GM12891 (cell line): ENCODE measurements at regions not wholly inside any gene's neighbourhood (a gene's known extent, or its start where the extent isn't known, plus 50 kb on each side); places are given as distances from the start of the nearest gene placed in this dataset.

Experiments used
- PAX5 ChIP-seq: IDR thresholded peaks from 2 replicates; pipeline ENCODE4 v1.6.1; 2011; ENCODE audit warnings: low read length, moderate library complexity, mild to moderate bottlenecking; ENCODE audit not compliant: insufficient read depth, severe bottlenecking
- POLR2A ChIP-seq: IDR thresholded peaks from 2 replicates; pipeline ENCODE4 v1.6.1; 2011; ENCODE audit warnings: low read depth, low read length, control low read depth
- POLR2AphosphoS5 ChIP-seq: IDR thresholded peaks from 2 replicates; pipeline ENCODE4 v1.6.1; 2011; ENCODE audit warnings: low read depth, low read length, control low read depth
- POU2F2 ChIP-seq: IDR thresholded peaks from 2 replicates; pipeline ENCODE4 v1.6.1; 2011; ENCODE audit warnings: low read depth, mild to moderate bottlenecking, control low read depth, low read length, moderate library complexity
- TAF1 ChIP-seq: IDR thresholded peaks from 2 replicates; pipeline ENCODE4 v1.6.1; 2011; ENCODE audit warnings: low read depth, low read length, control low read depth

- TF ChIP-seq POLR2A, result no peak
- no peak for TF ChIP-seq TAF1
- no peak for TF ChIP-seq POLR2AphosphoS5
- no peak for TF ChIP-seq PAX5
- TF ChIP-seq POU2F2, result no peak
Observed at GRCh38 chr13:21967871-21968270, 297.0 kb downstream of the FGF9 start.
